ENCODE measurements at regions not wholly inside any gene's neighbourhood (a gene's known extent, or its start where the extent isn't known, plus 50 kb on each side); places are given as distances from the start of the nearest gene placed in this dataset.
"Not testable (repeated sequence)": the region's sequence is repeated elsewhere in the genome, so short reads cannot be mapped to it uniquely, and the experiment has no call there.

- Histone ChIP-seq H3K27ac (ENCODE audit: low read depth in 1 of 3, low read length in 2 of 3) (no peak overlapping the region), H3K4me1 (ENCODE audit: control insufficient read depth in 3 of 3, insufficient read depth in 2 of 3, low read depth in 1 of 3, low read length in 2 of 3) (no peaks in the 10 kb centered on the region)
- WGBS, 3 donors: 56 to 68% (median 63%) methylated on average over 4 of the region's 4 CpGs
These were observed 159.0 kb upstream of the CXCL13 start for GRCh38 chr4:77446601-77447000.

GRCh38 chr4:77449171-77449570 is 156.4 kb upstream of the CXCL13 start:
- no peak for FAIRE-seq
- 69 to 80% (median 79%) methylated on average over 2 of the region's 2 CpGs for WGBS, 3 donors
- H3K36me3 ChIP-seq (ENCODE audit: control insufficient read depth in 3 of 3, insufficient read depth in 2 of 3, low read depth in 1 of 3, low read length in 3 of 3): no peaks in the 10 kb centered on the region

More at GRCh38 chr4:77446601-77447000, 159.0 kb upstream of the CXCL13 start:
- FAIRE-seq (no peak), DNase-seq (no peak)
- Histone ChIP-seq H3K4me3 (ENCODE audit: low read depth in 1 of 3, low read length in 3 of 3) (no peak overlapping the region), H3K27me3 (ENCODE audit: control insufficient read depth in 3 of 3, insufficient read depth in 3 of 3, low read length in 3 of 3) (peaks cover 0 to 3% (median 0%) of the 10 kb centered on the region in 3 donors), H3K36me3 (ENCODE audit: control insufficient read depth in 3 of 3, insufficient read depth in 2 of 3, low read depth in 1 of 3, low read length in 3 of 3) (no peaks in the 10 kb centered on the region), H3K9me3 (ENCODE audit: control insufficient read depth in 2 of 2, insufficient read depth in 1 of 2, low read depth in 1 of 2, low read length in 1 of 2) (no peaks in the 10 kb centered on the region)

GRCh38 chr4:77450006-77450405 is 155.6 kb upstream of the CXCL13 start:
- Histone ChIP-seq H3K27me3 (ENCODE audit: control insufficient read depth in 3 of 3, insufficient read depth in 3 of 3, low read length in 3 of 3) (no peaks in the 10 kb centered on the region), H3K4me3 (ENCODE audit: low read depth in 1 of 3, low read length in 3 of 3) (no peak overlapping the region), H3K36me3 (ENCODE audit: control insufficient read depth in 3 of 3, insufficient read depth in 2 of 3, low read depth in 1 of 3, low read length in 3 of 3) (no peaks in the 10 kb centered on the region), H3K4me1 (ENCODE audit: control insufficient read depth in 3 of 3, insufficient read depth in 2 of 3, low read depth in 1 of 3, low read length in 2 of 3) (no peaks in the 10 kb centered on the region), H3K9me3 (ENCODE audit: control insufficient read depth in 2 of 2, insufficient read depth in 1 of 2, low read depth in 1 of 2, low read length in 1 of 2) (no peaks in the 10 kb centered on the region), H3K27ac (ENCODE audit: low read depth in 1 of 3, low read length in 2 of 3) (no peak overlapping the region)
- FAIRE-seq: no peak
- 73 to 96% (median 84%) methylated on average over 4 of the region's 4 CpGs for WGBS, 3 donors
- no peak for DNase-seq

More at GRCh38 chr4:77449171-77449570, 156.4 kb upstream of the CXCL13 start:
- H3K4me1 ChIP-seq (ENCODE audit: control insufficient read depth in 3 of 3, insufficient read depth in 2 of 3, low read depth in 1 of 3, low read length in 2 of 3): no peaks in the 10 kb centered on the region
- H3K27ac ChIP-seq (ENCODE audit: low read depth in 1 of 3, low read length in 2 of 3): no peak overlapping the region
- DNase-seq: no peak
- H3K27me3 ChIP-seq (ENCODE audit: control insufficient read depth in 3 of 3, insufficient read depth in 3 of 3, low read length in 3 of 3): no peaks in the 10 kb centered on the region
- no peaks in the 10 kb centered on the region for H3K9me3 ChIP-seq (ENCODE audit: control insufficient read depth in 2 of 2, insufficient read depth in 1 of 2, low read depth in 1 of 2, low read length in 1 of 2)
- no peak overlapping the region for H3K4me3 ChIP-seq (ENCODE audit: low read depth in 1 of 3, low read length in 3 of 3)

- H3K4me3 ChIP-seq (ENCODE audit: low read depth in 1 of 3, low read length in 3 of 3): no peak overlapping the region
- 18 to 67% (median 23%) methylated on average over 1 of the region's 1 CpG for WGBS, 3 donors
These were observed 154.1 kb upstream of the CXCL13 start for GRCh38 chr4:77451530-77451929.

GRCh38 chr4:77452117-77452516 is 153.5 kb upstream of the CXCL13 start:
- not testable (repeated sequence) for H3K4me3 ChIP-seq (ENCODE audit: low read depth in 1 of 3, low read length in 3 of 3); H3K9me3 ChIP-seq (ENCODE audit: control insufficient read depth in 2 of 2, insufficient read depth in 1 of 2, low read depth in 1 of 2, low read length in 1 of 2); H3K36me3 ChIP-seq (ENCODE audit: control insufficient read depth in 3 of 3, insufficient read depth in 2 of 3, low read depth in 1 of 3, low read length in 3 of 3); H3K4me1 ChIP-seq (ENCODE audit: control insufficient read depth in 3 of 3, insufficient read depth in 2 of 3, low read depth in 1 of 3, low read length in 2 of 3); H3K27ac ChIP-seq (ENCODE audit: low read depth in 1 of 3, low read length in 2 of 3); H3K27me3 ChIP-seq (ENCODE audit: control insufficient read depth in 3 of 3, insufficient read depth in 3 of 3, low read length in 3 of 3); DNase-seq; FAIRE-seq
- 67 to 80% (median 71%) methylated on average over 4 to 5 of the region's 5 CpGs for WGBS, 3 donors

More at GRCh38 chr4:77451530-77451929, 154.1 kb upstream of the CXCL13 start:
- H3K4me1 ChIP-seq (ENCODE audit: control insufficient read depth in 3 of 3, insufficient read depth in 2 of 3, low read depth in 1 of 3, low read length in 2 of 3): no peaks in the 10 kb centered on the region
- no peaks in the 10 kb centered on the region for H3K27me3 ChIP-seq (ENCODE audit: control insufficient read depth in 3 of 3, insufficient read depth in 3 of 3, low read length in 3 of 3)
- H3K9me3 ChIP-seq (ENCODE audit: control insufficient read depth in 2 of 2, insufficient read depth in 1 of 2, low read depth in 1 of 2, low read length in 1 of 2): no peaks in the 10 kb centered on the region
- FAIRE-seq: no peak
- no peak overlapping the region for H3K27ac ChIP-seq (ENCODE audit: low read depth in 1 of 3, low read length in 2 of 3)
- H3K36me3 ChIP-seq (ENCODE audit: control insufficient read depth in 3 of 3, insufficient read depth in 2 of 3, low read depth in 1 of 3, low read length in 3 of 3): no peaks in the 10 kb centered on the region
- no peak for DNase-seq

- WGBS, 3 donors: 77 to 95% (median 81%) methylated on average over 1 of the region's 1 CpG
- no peaks in the 10 kb centered on the region for H3K36me3 ChIP-seq (ENCODE audit: control insufficient read depth in 3 of 3, insufficient read depth in 2 of 3, low read depth in 1 of 3, low read length in 3 of 3)
- no peak overlapping the region for H3K27ac ChIP-seq (ENCODE audit: low read depth in 1 of 3, low read length in 2 of 3)
- FAIRE-seq (no peak), DNase-seq (no peak)
- no peak overlapping the region for H3K4me3 ChIP-seq (ENCODE audit: low read depth in 1 of 3, low read length in 3 of 3)
- no peaks in the 10 kb centered on the region for H3K27me3 ChIP-seq (ENCODE audit: control insufficient read depth in 3 of 3, insufficient read depth in 3 of 3, low read length in 3 of 3)
- no peaks in the 10 kb centered on the region for H3K4me1 ChIP-seq (ENCODE audit: control insufficient read depth in 3 of 3, insufficient read depth in 2 of 3, low read depth in 1 of 3, low read length in 2 of 3)
- H3K9me3 ChIP-seq (ENCODE audit: control insufficient read depth in 2 of 2, insufficient read depth in 1 of 2, low read depth in 1 of 2, low read length in 1 of 2): no peaks in the 10 kb centered on the region
These were observed 151.7 kb upstream of the CXCL13 start for GRCh38 chr4:77453911-77454310.

- H3K27ac ChIP-seq (ENCODE audit: low read depth in 1 of 3, low read length in 2 of 3): no peak overlapping the region
- H3K27me3 ChIP-seq (ENCODE audit: control insufficient read depth in 3 of 3, insufficient read depth in 3 of 3, low read length in 3 of 3): no peaks in the 10 kb centered on the region
- H3K4me1 ChIP-seq (ENCODE audit: control insufficient read depth in 3 of 3, insufficient read depth in 2 of 3, low read depth in 1 of 3, low read length in 2 of 3): no peaks in the 10 kb centered on the region
- 3 to 11% (median 3%) methylated on average over 1 of the region's 1 CpG for WGBS, 3 donors
- H3K36me3 ChIP-seq (ENCODE audit: control insufficient read depth in 3 of 3, insufficient read depth in 2 of 3, low read depth in 1 of 3, low read length in 3 of 3): no peaks in the 10 kb centered on the region
- DNase-seq (peak in 1 of 2 donors; percentile 35), FAIRE-seq (no peak)
- no peaks in the 10 kb centered on the region for H3K9me3 ChIP-seq (ENCODE audit: control insufficient read depth in 2 of 2, insufficient read depth in 1 of 2, low read depth in 1 of 2, low read length in 1 of 2)
- H3K4me3 ChIP-seq (ENCODE audit: low read depth in 1 of 3, low read length in 3 of 3): no peak overlapping the region
These were observed 150.8 kb upstream of the CXCL13 start for GRCh38 chr4:77454858-77455257.

- 84 to 95% (median 92%) methylated on average over 2 of the region's 2 CpGs for WGBS, 3 donors
- not testable (repeated sequence) for H3K4me1 ChIP-seq (ENCODE audit: control insufficient read depth in 3 of 3, insufficient read depth in 2 of 3, low read depth in 1 of 3, low read length in 2 of 3); H3K4me3 ChIP-seq (ENCODE audit: low read depth in 1 of 3, low read length in 3 of 3); FAIRE-seq; H3K27ac ChIP-seq (ENCODE audit: low read depth in 1 of 3, low read length in 2 of 3); H3K27me3 ChIP-seq (ENCODE audit: control insufficient read depth in 3 of 3, insufficient read depth in 3 of 3, low read length in 3 of 3); H3K36me3 ChIP-seq (ENCODE audit: control insufficient read depth in 3 of 3, insufficient read depth in 2 of 3, low read depth in 1 of 3, low read length in 3 of 3)
- H3K9me3 ChIP-seq (ENCODE audit: control insufficient read depth in 2 of 2, insufficient read depth in 1 of 2, low read depth in 1 of 2, low read length in 1 of 2): peaks cover 0 to 13% of the 10 kb centered on the region in 2 donors
- DNase-seq: peak in 1 of 2 donors; percentile 5
These were observed 141.5 kb upstream of the CXCL13 start for GRCh38 chr4:77464100-77464499.

GRCh38 chr4:77465271-77465670 is 140.3 kb upstream of the CXCL13 start:
- DNase-seq (peak; percentile 8 to 51), FAIRE-seq (no peak)
- Histone ChIP-seq H3K27ac (ENCODE audit: low read depth in 1 of 3, low read length in 2 of 3) (no peak overlapping the region), H3K9me3 (ENCODE audit: control insufficient read depth in 2 of 2, insufficient read depth in 1 of 2, low read depth in 1 of 2, low read length in 1 of 2) (peaks cover 0 to 13% of the 10 kb centered on the region in 2 donors), H3K4me3 (ENCODE audit: low read depth in 1 of 3, low read length in 3 of 3) (no peak overlapping the region), H3K36me3 (ENCODE audit: control insufficient read depth in 3 of 3, insufficient read depth in 2 of 3, low read depth in 1 of 3, low read length in 3 of 3) (no peaks in the 10 kb centered on the region), H3K27me3 (ENCODE audit: control insufficient read depth in 3 of 3, insufficient read depth in 3 of 3, low read length in 3 of 3) (no peaks in the 10 kb centered on the region), H3K4me1 (ENCODE audit: control insufficient read depth in 3 of 3, insufficient read depth in 2 of 3, low read depth in 1 of 3, low read length in 2 of 3) (no peaks in the 10 kb centered on the region)
- 64 to 79% (median 66%) methylated on average over 2 of the region's 2 CpGs for WGBS, 3 donors

Data from small intestine (tissue), 7 donors.